ENCODE measurements at regions not wholly inside any gene's neighbourhood (a gene's known extent, or its start where the extent isn't known, plus 50 kb on each side); places are given as distances from the start of the nearest gene placed in this dataset.

GRCh38 chr9:82736701-82737100 lies 326.2 kb downstream of the RASEF start:
- H3K4me3 ChIP-seq (ENCODE audit: control insufficient read depth, low read depth, low read length) = no peak overlapping the region
- no peak for DNase-seq (ENCODE audit: low read depth)
- no peak for TF ChIP-seq CTCF (conservative IDR thresholded peaks at IDR 0.05; ENCODE audit: control insufficient read depth, insufficient read depth, low read depth, low read length)

- TF ChIP-seq CTCF (conservative IDR thresholded peaks at IDR 0.05; ENCODE audit: control insufficient read depth, insufficient read depth, low read depth, low read length) = no peak
- no peak overlapping the region for H3K4me3 ChIP-seq (ENCODE audit: control insufficient read depth, low read depth, low read length)
- no peak for DNase-seq (ENCODE audit: low read depth)
These were observed 317.0 kb downstream of the RASEF start for GRCh38 chr9:82745919-82746318.

- no peak for DNase-seq (ENCODE audit: low read depth)
- TF ChIP-seq CTCF (conservative IDR thresholded peaks at IDR 0.05; ENCODE audit: control insufficient read depth, insufficient read depth, low read depth, low read length) = no peak
- no peak overlapping the region for H3K4me3 ChIP-seq (ENCODE audit: control insufficient read depth, low read depth, low read length)
These were observed 312.5 kb downstream of the RASEF start for GRCh38 chr9:82750411-82750913.

- H3K4me3 ChIP-seq (ENCODE audit: control insufficient read depth, low read depth, low read length) = no peak overlapping the region
- DNase-seq (ENCODE audit: low read depth) = no peak
- TF ChIP-seq CTCF (conservative IDR thresholded peaks at IDR 0.05; ENCODE audit: control insufficient read depth, insufficient read depth, low read depth, low read length) = no peak
These were observed 305.0 kb downstream of the RASEF start for GRCh38 chr9:82757924-82758323.

- DNase-seq (ENCODE audit: low read depth) = no peak
- no peak for TF ChIP-seq CTCF (conservative IDR thresholded peaks at IDR 0.05; ENCODE audit: control insufficient read depth, insufficient read depth, low read depth, low read length)
These were observed 301.9 kb downstream of the RASEF start for GRCh38 chr9:82761027-82761426.

GRCh38 chr9:82761956-82762355 lies 301.0 kb downstream of the RASEF start:
- TF ChIP-seq CTCF (conservative IDR thresholded peaks at IDR 0.05; ENCODE audit: control insufficient read depth, insufficient read depth, low read depth, low read length) = no peak
- H3K4me3 ChIP-seq (ENCODE audit: control insufficient read depth, low read depth, low read length) = no peak overlapping the region
- no peak for DNase-seq (ENCODE audit: low read depth)

More at GRCh38 chr9:82761027-82761426, 301.9 kb downstream of the RASEF start:
- no peak overlapping the region for H3K4me3 ChIP-seq (ENCODE audit: control insufficient read depth, low read depth, low read length)

- TF ChIP-seq CTCF (conservative IDR thresholded peaks at IDR 0.05; ENCODE audit: control insufficient read depth, insufficient read depth, low read depth, low read length) = no peak
- no peak overlapping the region for H3K4me3 ChIP-seq (ENCODE audit: control insufficient read depth, low read depth, low read length)
- no peak for DNase-seq (ENCODE audit: low read depth)
These were observed 299.3 kb downstream of the RASEF start for GRCh38 chr9:82763656-82764055.

All from fibroblast of mammary gland (primary cell).